HG02763 (cell line): ENCODE measurements at regions not wholly inside any gene's neighbourhood (a gene's known extent, or its start where the extent isn't known, plus 50 kb on each side); places are given as distances from the start of the nearest gene placed in this dataset.

Experiments
- ATAC-seq: cut with Tn5 transposase; IDR thresholded peaks from one replicate; pipeline ENCODE4 v1.9.1; 2021; ENCODE audit warnings: mild to moderate bottlenecking, moderate library complexity; ENCODE audit not compliant: unreplicated experiment

DNA sequence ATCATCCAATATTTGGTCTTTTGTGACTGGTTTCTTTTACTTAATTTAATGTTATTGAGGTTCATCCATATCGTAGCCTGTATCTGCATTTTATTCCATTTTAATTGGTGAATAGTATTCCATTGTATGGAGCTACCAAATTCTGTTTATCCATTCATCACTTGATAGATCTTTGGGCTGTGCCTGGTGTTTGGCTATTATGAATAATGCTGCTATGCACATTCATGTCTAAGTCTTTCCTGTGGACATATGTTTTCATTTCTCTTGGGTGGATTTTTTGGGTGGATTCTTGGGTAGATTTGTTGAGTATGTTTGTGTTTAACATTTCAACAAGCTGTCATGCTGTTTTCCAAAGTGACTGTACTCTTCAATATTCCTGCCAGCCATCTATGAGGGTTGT lies 52.5 kb upstream of the NEDD4L start:
- no peak for ATAC-seq

DNA sequence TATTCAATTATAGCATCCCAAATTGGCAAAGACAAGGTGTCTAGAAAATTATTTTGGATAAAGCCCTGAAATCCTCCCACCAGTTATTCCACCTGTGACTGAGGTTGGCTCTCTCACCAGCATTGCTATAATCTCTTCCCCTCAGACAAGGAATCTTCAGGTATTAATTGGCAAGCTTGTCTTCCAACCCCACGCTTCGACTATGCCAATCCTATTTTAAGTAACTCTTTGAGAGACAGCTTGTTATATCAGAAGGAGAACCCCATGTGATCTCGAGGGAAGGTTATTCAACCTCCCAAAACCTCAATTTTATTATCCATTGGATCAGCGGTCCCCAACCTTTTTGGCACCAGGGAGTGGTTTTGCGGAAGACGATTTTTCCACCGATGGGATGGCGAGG lies 54.5 kb upstream of the NEDD4L start:
- ATAC-seq: no peak

DNA sequence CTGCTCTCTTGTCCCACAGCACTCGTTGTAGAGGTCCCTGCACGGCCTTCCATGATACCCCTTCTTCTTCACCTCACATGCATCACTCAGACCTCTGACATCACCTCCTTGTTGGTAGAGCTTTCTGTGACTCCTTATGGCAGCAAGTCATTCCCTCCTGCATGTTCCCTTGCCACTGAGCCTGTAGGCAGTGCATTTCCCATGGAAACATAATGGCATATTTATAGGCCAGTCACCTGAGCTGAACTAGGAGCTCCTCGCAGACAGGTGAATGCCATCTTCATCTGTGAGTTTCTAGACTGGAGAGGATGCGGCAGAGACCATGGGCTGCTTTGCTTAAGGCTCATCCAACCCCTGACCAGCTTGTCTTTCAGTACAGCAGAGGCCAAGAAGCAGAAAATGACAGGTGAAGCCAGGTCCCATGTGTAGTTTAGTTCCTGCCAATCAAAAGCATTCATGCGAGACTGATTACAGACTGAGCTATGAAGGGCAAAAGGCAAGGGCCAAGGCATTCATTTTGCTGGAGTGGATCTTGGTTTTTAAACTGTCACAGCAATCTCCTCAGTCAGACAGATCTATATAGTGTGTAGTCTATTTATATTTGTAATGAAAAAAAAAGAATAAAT lies 59.4 kb upstream of the NEDD4L start:
- ATAC-seq: no peak

- no peak for ATAC-seq
Measured at GRCh38 chr18:57983965-57984364, 60.1 kb upstream of the NEDD4L start.

DNA sequence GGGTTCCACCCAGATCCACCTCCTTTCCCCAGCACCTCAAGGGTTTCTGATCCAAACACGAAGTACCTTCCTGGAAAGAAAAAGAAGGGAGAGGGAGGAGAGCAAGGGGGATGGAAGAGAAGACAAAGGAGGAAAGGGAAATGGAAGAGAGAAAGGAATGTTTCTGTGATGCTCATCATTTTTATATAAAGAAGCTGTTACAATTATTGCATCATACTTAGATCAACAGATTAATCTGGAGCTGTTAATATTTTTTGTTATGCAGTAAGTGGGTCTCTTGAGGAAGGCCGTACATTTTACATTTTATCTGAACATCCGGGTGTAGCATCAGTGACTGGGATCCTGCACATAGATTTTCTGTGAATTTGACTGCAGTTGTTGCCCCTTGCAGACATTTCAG lies 60.6 kb upstream of the NEDD4L start:
- ATAC-seq: no peak

DNA sequence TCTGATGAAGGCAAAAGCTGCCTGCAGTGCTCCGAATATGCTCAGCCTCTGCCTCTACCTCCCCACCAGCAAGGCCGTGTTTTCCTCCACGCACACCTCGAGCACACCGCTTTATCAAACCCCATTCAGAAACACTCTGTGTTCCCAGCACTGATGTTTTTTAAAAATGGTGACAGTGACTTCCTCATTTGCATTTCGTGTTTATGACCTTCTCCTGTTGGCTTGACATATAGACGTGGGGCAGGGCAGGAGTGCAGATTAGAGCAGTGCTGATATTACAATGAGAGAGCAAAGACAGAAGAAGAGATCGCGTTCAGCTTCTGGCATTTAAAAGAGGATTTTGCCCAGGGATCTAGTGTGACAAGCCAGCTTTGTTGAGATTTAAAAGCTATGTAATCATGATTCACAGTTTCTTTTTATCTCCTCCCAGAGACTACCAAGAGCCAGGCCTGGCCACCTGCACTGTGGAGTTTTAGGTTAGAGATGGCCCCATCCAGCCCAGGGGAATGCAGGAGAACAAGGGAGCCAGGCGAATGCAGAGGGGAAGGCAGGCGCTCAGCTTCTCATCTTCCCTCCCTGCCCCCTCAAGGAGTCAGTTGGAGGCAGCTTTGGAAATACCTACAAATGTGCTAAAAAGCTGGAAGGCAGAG lies 61.5 kb upstream of the NEDD4L start:
- no peak for ATAC-seq

- ATAC-seq: no peak
Measured at GRCh38 chr18:57981308-57982028, 62.6 kb upstream of the NEDD4L start.

- ATAC-seq: no peak
Measured at GRCh38 chr18:57980573-57981307, 63.3 kb upstream of the NEDD4L start.

GRCh38 chr18:57976230-57976773 lies 67.7 kb upstream of the NEDD4L start:
- ATAC-seq: no peak

DNA sequence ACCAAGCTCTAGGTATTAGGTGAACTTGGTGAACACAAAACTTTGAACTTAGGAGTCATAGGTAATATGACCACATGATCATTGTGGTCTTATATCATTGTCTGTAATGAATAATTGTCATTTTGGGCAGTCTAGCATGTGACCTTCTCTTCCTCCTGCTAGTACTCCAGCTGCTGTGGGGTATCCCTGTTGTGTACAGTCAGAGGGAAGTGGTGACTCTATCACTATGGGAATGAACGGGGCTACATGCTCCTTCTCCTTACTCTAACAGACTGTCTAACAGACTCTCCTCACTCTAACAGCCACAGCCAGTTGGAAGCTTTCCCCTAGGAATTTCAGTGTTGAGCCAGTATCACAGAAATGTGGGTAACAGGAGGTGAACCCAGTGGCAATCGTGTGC lies 68.2 kb upstream of the NEDD4L start:
- ATAC-seq: no peak

- ATAC-seq: no peak
Measured at GRCh38 chr18:57974585-57975265, 69.3 kb upstream of the NEDD4L start.

DNA sequence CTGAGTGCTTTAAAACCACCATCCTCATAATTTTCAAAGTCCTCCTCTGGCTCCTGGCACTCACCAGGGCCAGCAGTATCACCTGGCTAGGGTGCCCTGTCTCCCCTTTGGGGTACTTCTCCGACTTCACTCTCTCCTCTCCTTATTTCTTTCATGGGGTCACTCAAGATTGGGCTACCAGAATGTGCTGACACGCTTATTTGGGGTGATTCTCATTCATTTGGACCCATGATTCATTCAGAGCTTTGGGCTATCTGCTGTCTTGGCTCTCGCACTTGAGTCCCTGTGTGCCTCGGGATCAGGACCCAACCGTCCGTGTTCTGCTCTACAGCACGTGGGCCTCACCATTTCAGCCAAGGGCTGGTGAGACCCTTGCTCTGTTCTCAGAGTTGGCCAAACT lies 70.1 kb upstream of the NEDD4L start:
- ATAC-seq: no peak

- ATAC-seq: no peak
Measured at GRCh38 chr18:57970356-57971095, 73.5 kb upstream of the NEDD4L start.

- no peak for ATAC-seq
Measured at GRCh38 chr18:57969824-57970223, 74.2 kb upstream of the NEDD4L start.

DNA sequence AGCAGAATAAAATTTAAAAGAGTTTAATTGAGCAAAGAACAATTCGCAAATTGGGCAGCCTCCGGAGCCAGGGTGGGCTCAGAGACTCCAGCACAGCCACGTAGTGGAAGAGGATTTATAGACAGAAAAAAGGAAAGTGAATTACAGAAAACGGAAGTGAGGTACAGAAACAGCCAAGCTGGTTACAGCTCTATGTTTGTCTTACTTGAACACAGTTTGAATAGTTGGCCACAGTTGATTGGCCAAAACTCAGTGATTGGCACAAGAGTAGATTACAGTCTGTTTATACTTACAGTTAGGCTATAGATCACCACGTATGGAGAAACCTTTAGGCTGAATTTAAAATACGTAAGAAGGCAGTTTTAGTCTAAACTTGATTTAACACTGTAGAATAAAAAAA lies 78.8 kb upstream of the NEDD4L start:
- ATAC-seq: no peak

DNA sequence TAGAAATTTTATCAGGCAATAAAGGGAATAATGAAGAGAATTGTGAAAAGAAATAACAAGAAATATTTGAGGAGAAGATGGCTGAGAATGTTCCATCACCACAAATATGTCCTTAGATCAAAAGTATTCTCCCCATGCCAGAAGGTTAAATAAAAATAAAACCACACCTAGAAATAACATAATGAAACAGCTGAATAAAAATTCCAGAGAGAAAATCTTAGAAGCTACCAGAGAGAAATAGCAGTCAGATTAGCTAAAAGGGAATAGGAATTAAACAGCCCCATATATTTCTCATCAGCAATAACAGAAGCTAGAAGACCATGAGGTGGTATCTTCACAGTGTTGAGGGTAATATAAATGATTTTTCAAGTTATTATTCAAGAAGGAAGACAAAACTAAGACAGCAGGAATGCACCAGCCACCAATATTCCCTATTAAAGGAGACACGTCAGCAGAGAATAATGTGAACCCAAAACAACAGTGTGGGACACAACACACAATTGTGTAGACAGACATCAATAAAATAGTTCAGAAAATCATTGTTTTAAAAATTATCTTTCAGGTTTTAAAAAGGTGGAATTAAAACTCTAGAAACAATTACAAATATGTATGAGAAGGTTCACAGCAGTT lies 82.0 kb upstream of the NEDD4L start:
- no peak for ATAC-seq

- ATAC-seq: no peak
Measured at GRCh38 chr18:57961411-57961810, 82.6 kb upstream of the NEDD4L start.

DNA sequence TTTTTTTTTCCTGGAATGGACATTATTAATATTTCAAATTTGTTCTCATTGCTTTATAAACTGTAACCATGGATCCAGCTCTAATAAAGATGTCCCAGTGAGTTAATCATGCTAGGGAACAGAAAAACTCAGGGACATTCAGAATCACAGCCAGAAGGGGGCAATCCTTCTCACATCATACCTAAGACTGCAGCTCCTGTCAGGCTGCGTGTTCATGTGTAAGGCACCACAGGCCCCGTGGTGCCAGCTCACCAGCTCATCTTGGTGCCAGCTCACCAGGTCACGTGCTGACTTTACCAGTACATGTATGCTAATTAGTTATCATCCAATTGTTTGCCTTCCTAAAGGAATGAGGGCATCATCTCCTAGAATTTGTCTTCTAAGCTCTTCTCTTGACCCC lies 84.7 kb upstream of the NEDD4L start:
- peak; percentile 61 for ATAC-seq

- no peak for ATAC-seq
Measured at GRCh38 chr18:57957210-57957609, 86.8 kb upstream of the NEDD4L start.

- ATAC-seq: no peak
Measured at GRCh38 chr18:57956491-57956890, 87.5 kb upstream of the NEDD4L start.
